ENCODE measurements at regions not wholly inside any gene's neighbourhood (a gene's known extent, or its start where the extent isn't known, plus 50 kb on each side); places are given as distances from the start of the nearest gene placed in this dataset.

DNA sequence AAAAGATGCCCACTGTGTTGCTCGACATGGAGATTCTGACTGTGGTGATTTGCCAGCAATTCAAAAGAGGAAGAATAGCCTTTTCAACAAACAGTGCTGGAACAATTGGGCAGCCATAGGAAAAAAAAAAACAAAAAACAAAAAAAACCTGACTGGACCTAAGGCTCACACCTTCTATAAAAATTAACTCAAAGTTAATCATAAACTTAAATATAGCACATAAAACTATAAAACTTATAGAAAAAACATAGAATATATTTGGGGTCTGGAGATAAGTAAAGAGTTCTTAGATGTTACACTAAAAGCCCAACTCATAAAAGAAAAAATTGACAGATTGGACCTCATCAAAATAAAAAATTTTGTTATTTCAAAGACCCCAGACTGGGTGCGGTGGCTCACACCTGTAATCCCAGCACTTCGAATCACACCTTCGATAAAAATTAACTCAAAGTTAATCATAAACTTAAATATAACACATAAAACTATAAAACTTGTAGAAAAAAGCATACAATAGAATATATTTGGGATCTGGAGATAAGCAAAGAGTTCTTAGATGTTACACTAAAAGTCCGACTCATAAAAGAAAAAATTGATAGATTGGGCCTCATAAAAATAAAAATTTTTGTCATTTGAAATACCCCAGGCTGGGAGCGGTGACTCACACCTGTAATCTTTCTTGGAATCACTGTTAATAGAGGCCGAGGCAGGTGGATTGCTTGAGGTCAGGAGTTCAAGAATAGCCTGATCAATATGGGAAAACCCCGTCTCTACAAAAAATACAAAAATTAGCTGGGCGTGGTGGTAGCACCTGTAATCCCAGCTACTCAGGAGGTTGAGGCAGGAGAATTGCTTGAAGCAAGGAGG is 115.6 kb upstream of the FAM83B start:
- Histone ChIP-seq H3K9ac (ENCODE audit: insufficient read depth in 1 of 2, low read length in 2 of 2) (no peak overlapping the region), H3K4me3 (no peak overlapping the region), H3K27me3 (ENCODE audit: control insufficient read depth in 3 of 3, insufficient read depth in 3 of 3, low read length in 2 of 3) (no peaks in the 10 kb centered on the region), H3K9me3 (ENCODE audit: control insufficient read depth in 4 of 4, insufficient read depth in 3 of 4, low read length in 3 of 4) (peaks cover 0 to 5% (median 0%) of the 10 kb centered on the region in 4 donors), H3K36me3 (ENCODE audit: control insufficient read depth in 4 of 4, insufficient read depth in 4 of 4, low read length in 4 of 4) (no peaks in the 10 kb centered on the region), H3K27ac (ENCODE audit: low read depth in 1 of 2, low read length in 1 of 2) (no peak overlapping the region), H3K4me1 (ENCODE audit: control insufficient read depth in 5 of 5, insufficient read depth in 5 of 5, low read length in 5 of 5) (no peaks in the 10 kb centered on the region)
- no peak for DNase-seq
- 85 to 90% methylated on average over 9 of the region's 9 CpGs for WGBS, 2 donors
- ATAC-seq (ENCODE audit: insufficient read depth, low FRiP score) = no peak
- no peak for TF ChIP-seq CTCF (IDR thresholded peaks at IDR 0.05; ENCODE audit: control extremely low read depth, extremely low read depth)

- H3K36me3 ChIP-seq (ENCODE audit: control insufficient read depth in 4 of 4, insufficient read depth in 4 of 4, low read length in 4 of 4) = no peaks in the 10 kb centered on the region
- H3K4me3 ChIP-seq = no peak overlapping the region
- no peaks in the 10 kb centered on the region for H3K4me1 ChIP-seq (ENCODE audit: control insufficient read depth in 5 of 5, insufficient read depth in 5 of 5, low read length in 5 of 5)
- ATAC-seq (ENCODE audit: insufficient read depth, low FRiP score) = no peak
- no peaks in the 10 kb centered on the region for H3K27me3 ChIP-seq (ENCODE audit: control insufficient read depth in 3 of 3, insufficient read depth in 3 of 3, low read length in 2 of 3)
- no peak for DNase-seq
- 75 to 77% methylated on average over 3 of the region's 3 CpGs for WGBS, 2 donors
- H3K9ac ChIP-seq (ENCODE audit: insufficient read depth in 1 of 2, low read length in 2 of 2) = no peak overlapping the region
- no peak overlapping the region for H3K27ac ChIP-seq (ENCODE audit: low read depth in 1 of 2, low read length in 1 of 2)
- H3K9me3 ChIP-seq (ENCODE audit: control insufficient read depth in 4 of 4, insufficient read depth in 3 of 4, low read length in 3 of 4) = peaks cover 0 to 5% (median 4%) of the 10 kb centered on the region in 4 donors
- TF ChIP-seq CTCF (IDR thresholded peaks at IDR 0.05; ENCODE audit: control extremely low read depth, extremely low read depth) = no peak
These were observed 109.3 kb upstream of the FAM83B start for GRCh38 chr6:54737247-54737646.

DNA sequence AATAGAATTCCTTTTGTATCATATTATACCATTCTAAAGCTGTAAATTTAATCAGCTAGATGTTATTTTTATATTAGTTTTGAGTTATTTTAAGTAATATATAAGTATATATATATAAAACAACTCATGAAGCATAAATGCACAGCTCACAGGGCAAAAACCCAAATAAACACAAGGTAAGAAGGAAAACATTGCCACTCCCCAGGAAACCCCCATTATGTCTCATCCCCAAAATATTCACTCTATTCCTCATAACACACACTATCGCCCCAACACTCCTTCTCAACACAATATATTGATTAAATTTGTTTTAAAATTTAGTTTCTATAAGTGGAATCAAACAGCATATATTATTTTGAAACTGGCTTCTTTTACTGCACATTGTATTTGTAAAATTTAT is 98.6 kb upstream of the FAM83B start:
- DNase-seq (no peak), ATAC-seq (ENCODE audit: insufficient read depth, low FRiP score) (no peak)
- TF ChIP-seq CTCF (IDR thresholded peaks at IDR 0.05; ENCODE audit: control extremely low read depth, extremely low read depth) = no peak
- WGBS, 2 donors = 79 to 83% methylated on average over 1 of the region's 1 CpG
- Histone ChIP-seq H3K27me3 (ENCODE audit: control insufficient read depth in 3 of 3, insufficient read depth in 3 of 3, low read length in 2 of 3) (no peaks in the 10 kb centered on the region), H3K36me3 (ENCODE audit: control insufficient read depth in 4 of 4, insufficient read depth in 4 of 4, low read length in 4 of 4) (no peaks in the 10 kb centered on the region), H3K4me3 (no peak overlapping the region), H3K4me1 (ENCODE audit: control insufficient read depth in 5 of 5, insufficient read depth in 5 of 5, low read length in 5 of 5) (no peaks in the 10 kb centered on the region), H3K9ac (ENCODE audit: insufficient read depth in 1 of 2, low read length in 2 of 2) (no peak overlapping the region), H3K27ac (ENCODE audit: low read depth in 1 of 2, low read length in 1 of 2) (no peak overlapping the region), H3K9me3 (ENCODE audit: control insufficient read depth in 4 of 4, insufficient read depth in 3 of 4, low read length in 3 of 4) (peaks cover 0 to 9% (median 5%) of the 10 kb centered on the region in 4 donors)
